ENCODE measurements at regions not wholly inside any gene's neighbourhood (a gene's known extent, or its start where the extent isn't known, plus 50 kb on each side); places are given as distances from the start of the nearest gene placed in this dataset.

DNA sequence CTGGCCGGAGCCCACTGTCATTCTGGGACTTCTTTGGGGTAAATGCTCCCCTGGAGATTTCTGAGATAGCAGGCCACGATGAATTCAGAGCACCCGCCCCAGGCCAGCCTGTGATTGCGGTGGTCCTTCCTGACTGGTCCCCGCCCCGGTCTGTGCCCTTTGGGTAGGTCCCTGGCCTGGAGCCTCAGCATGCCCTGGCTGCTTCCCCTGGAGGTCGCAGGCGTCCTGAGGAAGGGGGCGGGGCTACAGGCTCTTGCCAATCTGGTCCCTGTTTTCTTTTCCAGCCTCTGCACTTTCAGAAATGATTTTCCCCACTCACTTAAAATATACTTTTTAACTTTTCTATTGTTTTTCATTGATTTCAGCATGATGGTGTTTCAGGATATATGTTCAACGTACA, 250.2 kb upstream of the ATP10A start:
- Mint-ChIP-seq H3K4me3 (no peak overlapping the region), H3K9me3 (no peaks in the 10 kb centered on the region), H3K4me1 (no peaks in the 10 kb centered on the region), H3K27me3 (no peaks in the 10 kb centered on the region), H3K27ac (no peak overlapping the region), H3K36me3 (ENCODE audit: low read depth) (no peaks in the 10 kb centered on the region)
- DNase-seq, result no peak
- POLR2A ChIA-PET, result no interaction called here
- CTCF ChIA-PET, result no interaction called here

DNA sequence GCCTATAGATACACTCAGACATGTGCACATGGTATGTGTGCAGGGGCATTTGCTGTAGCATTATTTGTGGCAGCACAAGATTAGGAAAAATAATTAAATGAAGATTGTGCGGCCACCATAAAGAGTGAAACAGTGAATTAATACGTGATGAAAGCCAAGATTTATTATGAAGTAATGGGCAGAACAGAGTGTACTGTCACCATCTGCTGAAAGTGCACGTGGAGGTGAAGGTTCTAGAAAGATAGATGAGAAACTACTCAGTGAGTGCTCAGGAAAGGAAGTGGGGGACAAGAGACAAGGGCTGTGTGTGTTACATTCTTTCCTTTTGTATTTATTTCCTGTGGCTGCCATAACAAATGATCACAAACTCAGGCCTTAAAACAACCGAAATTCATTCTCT, 246.1 kb upstream of the ATP10A start:
- no peak overlapping the region for H3K27ac Mint-ChIP-seq
- ChIA-PET CTCF (no interaction called here), POLR2A (no interaction called here)
- H3K9me3 Mint-ChIP-seq, result no peaks in the 10 kb centered on the region
- H3K36me3 Mint-ChIP-seq (ENCODE audit: low read depth), result no peaks in the 10 kb centered on the region
- H3K27me3 Mint-ChIP-seq, result no peaks in the 10 kb centered on the region
- no peak for DNase-seq
- H3K4me1 Mint-ChIP-seq, result no peaks in the 10 kb centered on the region
- no peak overlapping the region for H3K4me3 Mint-ChIP-seq

DNA sequence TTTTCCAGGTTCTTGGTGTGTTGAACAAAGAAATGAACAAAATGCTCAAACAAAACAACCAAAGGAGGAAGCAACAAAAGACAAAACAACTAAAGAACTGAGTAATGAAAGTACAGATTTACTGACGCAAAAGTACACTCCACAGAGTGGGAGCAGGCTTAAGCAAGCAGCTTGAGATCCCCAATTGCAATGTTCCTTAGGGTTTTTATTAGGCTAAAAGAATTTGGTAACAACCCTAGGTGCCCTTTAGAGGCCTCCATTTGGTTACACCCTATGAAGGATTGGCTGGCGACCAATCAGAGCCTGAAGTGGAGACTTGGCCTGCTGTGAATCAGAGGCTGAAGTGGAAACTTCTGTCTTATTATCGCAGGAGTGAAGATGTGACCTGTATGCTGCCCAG, 243.4 kb upstream of the ATP10A start:
- no peak overlapping the region for H3K27ac Mint-ChIP-seq
- H3K4me1 Mint-ChIP-seq, result no peaks in the 10 kb centered on the region
- no peaks in the 10 kb centered on the region for H3K27me3 Mint-ChIP-seq
- no peaks in the 10 kb centered on the region for H3K9me3 Mint-ChIP-seq
- H3K36me3 Mint-ChIP-seq (ENCODE audit: low read depth), result no peaks in the 10 kb centered on the region
- no peak for DNase-seq
- ChIA-PET CTCF (no interaction called here), POLR2A (no interaction called here)
- H3K4me3 Mint-ChIP-seq, result no peak overlapping the region

DNA sequence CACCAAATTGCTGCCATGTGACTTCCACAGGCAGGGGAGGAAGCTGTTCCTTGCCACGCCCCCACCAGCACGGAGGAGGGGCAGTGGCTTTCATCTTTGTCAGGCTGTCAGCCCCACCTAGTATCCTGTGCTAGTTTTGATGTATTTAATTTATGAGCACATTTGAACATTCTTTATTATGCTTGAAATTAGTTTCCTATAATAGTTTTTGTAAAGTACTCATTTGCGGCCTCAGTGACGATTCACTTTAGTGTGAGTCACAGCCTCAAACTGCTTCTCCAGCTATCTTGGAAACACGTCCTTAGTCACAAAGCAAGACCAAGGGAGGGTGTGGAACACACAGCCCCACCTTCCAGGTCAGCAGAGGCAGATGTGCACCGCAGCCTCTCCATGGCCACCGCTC, 239.9 kb upstream of the ATP10A start:
- no peak overlapping the region for H3K27ac Mint-ChIP-seq

DNA sequence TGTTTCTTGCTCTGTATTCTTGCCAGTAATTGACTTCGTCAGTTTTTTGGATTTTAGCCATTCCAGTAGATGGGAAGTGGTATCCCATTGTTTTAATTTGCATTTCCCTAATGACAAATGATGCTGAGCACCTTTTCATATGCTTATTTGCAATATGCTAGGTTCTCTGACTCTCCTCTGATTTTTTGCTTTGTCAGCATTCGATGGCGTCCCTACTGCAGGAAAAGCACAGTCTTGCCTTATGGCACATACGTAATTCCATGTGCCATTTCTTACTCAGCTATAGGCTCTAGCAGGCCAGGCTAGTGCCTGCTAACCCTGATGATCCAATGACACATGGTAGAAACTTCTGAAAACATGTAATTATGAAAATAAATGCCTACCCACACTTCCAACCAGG, 239.2 kb upstream of the ATP10A start:
- DNase-seq, result no peak
- Mint-ChIP-seq H3K27me3 (no peaks in the 10 kb centered on the region), H3K4me3 (no peak overlapping the region), H3K9me3 (no peaks in the 10 kb centered on the region), H3K36me3 (ENCODE audit: low read depth) (no peaks in the 10 kb centered on the region), H3K27ac (no peak overlapping the region), H3K4me1 (no peaks in the 10 kb centered on the region)
- CTCF ChIA-PET, result no interaction called here
- POLR2A ChIA-PET, result no interaction called here

More for the DNA sequence above, 239.9 kb upstream of the ATP10A start:
- POLR2A ChIA-PET, result no interaction called here
- Mint-ChIP-seq H3K9me3 (no peaks in the 10 kb centered on the region), H3K36me3 (ENCODE audit: low read depth) (no peaks in the 10 kb centered on the region), H3K4me3 (no peak overlapping the region), H3K27me3 (no peaks in the 10 kb centered on the region), H3K4me1 (no peaks in the 10 kb centered on the region)
- no peak for DNase-seq
- CTCF ChIA-PET, result no interaction called here

DNA sequence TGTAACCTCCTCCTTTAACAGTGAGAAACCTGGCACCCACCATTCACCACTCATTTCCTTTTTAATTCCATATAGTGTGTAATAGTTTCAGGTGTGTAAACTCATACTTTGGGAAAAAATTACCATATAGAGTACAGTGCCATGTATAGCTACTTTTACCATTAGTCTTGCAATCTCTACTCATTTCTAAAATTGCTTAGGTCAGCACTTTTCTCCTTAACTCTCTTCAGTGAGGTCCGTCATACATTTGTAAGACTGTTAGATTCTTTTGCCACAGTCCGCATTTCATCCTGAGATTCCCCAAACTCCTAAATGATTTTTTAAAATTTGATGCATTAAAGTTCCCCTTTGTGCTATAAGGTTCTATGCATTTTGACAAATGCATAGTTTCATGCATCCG, 238.3 kb upstream of the ATP10A start:
- CTCF ChIA-PET, result no interaction called here
- no peaks in the 10 kb centered on the region for H3K36me3 Mint-ChIP-seq (ENCODE audit: low read depth)
- no peak overlapping the region for H3K27ac Mint-ChIP-seq
- H3K9me3 Mint-ChIP-seq, result no peaks in the 10 kb centered on the region
- POLR2A ChIA-PET, result no interaction called here
- no peak overlapping the region for H3K4me3 Mint-ChIP-seq
- no peak for DNase-seq
- no peaks in the 10 kb centered on the region for H3K4me1 Mint-ChIP-seq
- H3K27me3 Mint-ChIP-seq, result no peaks in the 10 kb centered on the region

DNA sequence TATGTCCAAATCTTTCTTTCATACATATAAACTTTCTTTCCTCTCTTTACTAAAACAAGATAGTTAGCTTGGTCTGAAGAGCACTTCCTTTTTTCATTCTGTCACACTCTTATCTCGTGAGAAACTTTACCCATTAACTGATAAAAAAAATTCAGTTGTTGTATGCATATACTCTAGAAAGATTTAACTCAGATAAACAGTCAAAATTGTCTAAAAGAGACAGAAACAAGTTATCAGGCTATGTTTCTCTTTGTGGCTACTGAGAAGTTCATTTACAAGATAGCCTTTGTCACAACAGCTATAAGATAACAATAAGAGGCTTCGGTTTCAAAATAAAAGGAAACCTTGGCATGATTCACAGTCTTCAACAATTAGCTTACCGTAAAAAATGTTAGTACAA, 235.7 kb upstream of the ATP10A start:
- ChIA-PET POLR2A (no interaction called here), CTCF (no interaction called here)
- H3K27ac Mint-ChIP-seq, result no peak overlapping the region
- no peaks in the 10 kb centered on the region for H3K4me1 Mint-ChIP-seq
- no peak overlapping the region for H3K4me3 Mint-ChIP-seq
- no peaks in the 10 kb centered on the region for H3K9me3 Mint-ChIP-seq
- no peaks in the 10 kb centered on the region for H3K36me3 Mint-ChIP-seq (ENCODE audit: low read depth)
- no peaks in the 10 kb centered on the region for H3K27me3 Mint-ChIP-seq
- no peak for DNase-seq

DNA sequence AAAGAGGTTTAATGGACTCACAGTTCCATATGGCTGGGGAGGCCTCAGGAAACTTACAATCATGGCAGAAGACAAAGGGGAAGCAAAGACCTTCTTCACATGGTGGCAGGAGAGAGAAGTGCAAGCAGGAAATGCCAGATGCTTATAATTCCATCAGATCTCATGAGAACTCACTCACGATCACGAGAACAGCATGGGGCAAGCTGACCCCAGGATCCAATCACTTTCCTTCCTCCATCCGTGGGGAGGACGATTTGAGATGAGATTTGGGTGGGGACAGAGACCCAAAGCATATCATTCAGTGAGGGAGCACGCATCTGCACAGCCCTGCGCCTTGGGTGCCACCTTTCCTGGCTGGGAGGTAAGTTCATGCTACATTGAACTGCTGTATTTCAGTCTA, 234.1 kb upstream of the ATP10A start:
- Mint-ChIP-seq H3K27me3 (peaks cover 2% of the 10 kb centered on the region), H3K4me3 (no peak overlapping the region), H3K9me3 (no peaks in the 10 kb centered on the region), H3K4me1 (no peaks in the 10 kb centered on the region), H3K36me3 (ENCODE audit: low read depth) (no peaks in the 10 kb centered on the region), H3K27ac (no peak overlapping the region)
- CTCF ChIA-PET, result no interaction called here
- no peak for DNase-seq
- POLR2A ChIA-PET, result no interaction called here

DNA sequence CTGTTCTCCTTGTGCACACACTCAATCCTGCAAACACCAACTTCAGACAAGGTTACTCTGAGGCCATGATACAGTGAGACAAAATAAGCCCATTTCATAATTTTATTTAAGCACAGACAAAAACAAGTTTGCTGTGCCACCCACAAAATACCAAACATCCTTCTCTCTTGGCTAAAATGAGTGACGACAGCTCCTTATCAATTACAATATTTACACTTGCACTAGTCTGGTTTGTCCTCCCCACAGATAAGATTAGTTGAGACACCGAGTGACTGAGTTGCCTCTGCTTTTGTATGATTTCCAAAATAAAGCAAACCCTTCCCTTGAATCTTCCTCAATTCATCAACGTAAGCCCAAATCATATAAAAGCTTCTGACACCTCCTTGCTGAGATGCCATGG, 233.5 kb upstream of the ATP10A start:
- no peak for DNase-seq
- Mint-ChIP-seq H3K4me1 (no peaks in the 10 kb centered on the region), H3K27ac (no peak overlapping the region), H3K4me3 (no peak overlapping the region), H3K9me3 (no peaks in the 10 kb centered on the region), H3K27me3 (peaks cover 2% of the 10 kb centered on the region), H3K36me3 (ENCODE audit: low read depth) (no peaks in the 10 kb centered on the region)
- CTCF ChIA-PET, result no interaction called here
- POLR2A ChIA-PET, result no interaction called here

DNA sequence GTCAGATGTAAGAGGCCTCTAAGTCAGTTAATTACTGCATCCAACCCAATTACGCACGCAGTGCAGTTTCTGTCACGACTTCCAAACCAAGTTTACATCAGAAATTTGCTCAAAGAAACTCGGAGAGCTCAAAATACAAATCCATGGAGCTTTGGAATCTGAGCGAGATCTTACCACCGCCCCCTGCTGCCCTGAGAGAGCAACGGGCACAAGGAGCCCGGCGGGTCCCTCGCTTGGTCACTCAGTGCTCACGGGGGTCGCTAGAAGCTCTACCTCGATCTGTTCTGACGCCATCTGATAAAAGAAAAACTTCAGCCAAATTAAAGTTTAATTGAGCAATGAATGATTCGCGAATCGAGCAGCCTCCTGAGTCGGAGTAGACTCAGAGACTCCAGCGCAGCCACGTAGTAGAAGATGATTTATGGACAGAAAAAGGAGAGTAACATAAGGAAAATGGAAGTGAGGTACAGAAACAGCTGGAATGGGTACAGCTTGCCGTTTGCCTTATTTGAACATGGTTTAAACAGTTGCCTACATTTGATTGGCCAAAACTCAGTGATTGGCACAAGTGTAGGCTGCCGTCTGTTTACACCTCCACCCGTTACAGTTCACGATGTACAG, 232.7 kb upstream of the ATP10A start:
- CTCF ChIA-PET, result no interaction called here
- H3K36me3 Mint-ChIP-seq (ENCODE audit: low read depth), result no peaks in the 10 kb centered on the region
- H3K4me1 Mint-ChIP-seq, result peaks cover 4% of the 10 kb centered on the region
- H3K4me3 Mint-ChIP-seq, result no peak overlapping the region
- H3K9me3 Mint-ChIP-seq, result no peaks in the 10 kb centered on the region
- no peak for DNase-seq
- POLR2A ChIA-PET, result no interaction called here
- H3K27me3 Mint-ChIP-seq, result peaks cover 5% of the 10 kb centered on the region
- H3K27ac Mint-ChIP-seq, result no peak overlapping the region

DNA sequence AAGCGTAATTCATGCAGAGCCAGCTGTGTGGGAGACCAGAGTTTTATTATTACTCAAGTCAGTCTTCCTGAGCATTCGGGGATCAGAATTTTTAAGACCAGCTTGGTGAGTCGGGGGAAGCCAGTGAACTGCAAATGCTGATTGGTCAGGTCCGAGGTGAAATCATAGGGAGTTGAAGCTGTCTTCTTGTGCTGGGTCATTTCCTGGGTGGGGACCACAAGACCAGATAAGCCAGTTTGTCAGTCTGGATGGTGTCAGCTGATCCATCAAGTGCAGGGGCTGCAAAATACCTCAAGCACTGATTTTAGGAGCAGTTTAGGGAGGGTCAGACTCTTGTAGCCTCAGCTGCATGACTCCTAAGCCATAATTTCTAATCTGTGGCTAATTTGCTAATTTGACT, 228.1 kb upstream of the ATP10A start:
- CTCF ChIA-PET, result no interaction called here
- H3K4me1 Mint-ChIP-seq, result peaks cover 4% of the 10 kb centered on the region
- POLR2A ChIA-PET, result no interaction called here
- no peak for DNase-seq
- H3K9me3 Mint-ChIP-seq, result no peaks in the 10 kb centered on the region
- no peak overlapping the region for H3K27ac Mint-ChIP-seq
- no peaks in the 10 kb centered on the region for H3K36me3 Mint-ChIP-seq (ENCODE audit: low read depth)
- H3K27me3 Mint-ChIP-seq, result peaks cover 5% of the 10 kb centered on the region
- H3K4me3 Mint-ChIP-seq, result no peak overlapping the region

DNA sequence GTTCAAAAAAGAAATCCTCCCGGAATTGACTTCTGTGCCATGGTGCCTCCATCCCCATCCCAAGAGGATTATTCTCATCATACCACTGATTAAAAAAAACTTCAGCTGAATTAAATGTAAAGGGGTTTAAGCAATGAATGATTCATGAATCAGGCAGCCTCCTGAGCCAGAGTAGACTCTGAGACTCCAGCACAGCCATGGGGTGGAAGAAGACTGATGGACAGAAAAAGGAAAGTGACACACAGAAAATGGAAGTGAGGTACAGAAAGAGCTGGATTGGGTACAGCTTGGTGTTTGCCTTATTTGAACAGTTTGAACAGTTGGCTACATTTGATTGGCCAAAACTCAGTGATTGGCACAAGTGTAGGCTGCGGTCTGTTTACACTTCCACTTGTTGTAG, 224.8 kb upstream of the ATP10A start:
- ChIA-PET POLR2A (no interaction called here), CTCF (no interaction called here)
- Mint-ChIP-seq H3K9me3 (no peaks in the 10 kb centered on the region), H3K36me3 (ENCODE audit: low read depth) (no peaks in the 10 kb centered on the region), H3K27me3 (peaks cover 5% of the 10 kb centered on the region), H3K4me3 (no peak overlapping the region), H3K27ac (no peak overlapping the region), H3K4me1 (peaks cover 9% of the 10 kb centered on the region)
- no peak for DNase-seq

DNA sequence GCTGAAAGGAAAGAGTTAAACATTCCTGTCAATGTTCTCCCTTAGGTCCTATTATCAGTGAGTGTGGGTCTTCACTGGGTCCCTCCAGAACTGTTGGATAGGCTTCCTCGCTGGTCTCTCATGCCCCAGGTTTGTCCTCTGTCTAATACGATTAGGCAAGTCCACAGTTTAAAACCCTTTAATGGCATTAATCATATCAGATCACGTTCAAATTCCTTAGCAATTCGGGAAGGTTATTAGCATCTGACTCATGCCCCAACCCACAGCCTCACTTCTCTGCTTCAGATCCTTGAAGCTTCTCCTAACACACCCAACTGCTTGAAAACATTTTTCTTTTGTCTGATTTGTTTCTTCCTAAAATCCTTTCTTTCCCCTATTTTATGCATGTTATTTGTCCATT, 224.3 kb upstream of the ATP10A start:
- Mint-ChIP-seq H3K4me3 (no peak overlapping the region), H3K9me3 (no peaks in the 10 kb centered on the region), H3K36me3 (ENCODE audit: low read depth) (no peaks in the 10 kb centered on the region), H3K27me3 (peaks cover 5% of the 10 kb centered on the region), H3K27ac (no peak overlapping the region), H3K4me1 (peaks cover 13% of the 10 kb centered on the region)
- no peak for DNase-seq
- ChIA-PET POLR2A (no interaction called here), CTCF (no interaction called here)

DNA sequence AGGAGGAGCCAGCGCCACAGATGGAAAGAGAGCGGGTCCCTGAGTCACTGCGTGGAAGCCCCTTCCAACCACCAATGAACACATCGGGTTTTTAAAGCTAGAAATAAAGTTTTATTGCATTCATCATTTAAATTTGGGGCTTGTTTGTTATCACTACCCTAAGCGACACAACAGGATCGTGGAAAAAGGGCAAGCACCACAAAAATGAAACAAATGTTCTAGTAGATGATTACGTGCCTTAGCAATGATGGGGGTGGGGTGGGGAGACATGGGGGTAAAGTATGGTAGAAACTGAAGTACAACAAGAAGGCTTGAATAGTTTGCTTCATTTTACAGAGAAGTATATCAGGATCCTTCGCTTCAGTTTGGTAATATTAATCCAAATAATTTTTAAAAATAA, 221.6 kb upstream of the ATP10A start:
- no peak overlapping the region for H3K27ac Mint-ChIP-seq
- no peak overlapping the region for H3K4me3 Mint-ChIP-seq
- peaks cover 3% of the 10 kb centered on the region for H3K36me3 Mint-ChIP-seq (ENCODE audit: low read depth)
- no peak for DNase-seq
- POLR2A ChIA-PET, result no interaction called here
- H3K27me3 Mint-ChIP-seq, result peaks cover 5% of the 10 kb centered on the region
- no peaks in the 10 kb centered on the region for H3K9me3 Mint-ChIP-seq
- peaks cover 17% of the 10 kb centered on the region for H3K4me1 Mint-ChIP-seq
- CTCF ChIA-PET, result no interaction called here

DNA sequence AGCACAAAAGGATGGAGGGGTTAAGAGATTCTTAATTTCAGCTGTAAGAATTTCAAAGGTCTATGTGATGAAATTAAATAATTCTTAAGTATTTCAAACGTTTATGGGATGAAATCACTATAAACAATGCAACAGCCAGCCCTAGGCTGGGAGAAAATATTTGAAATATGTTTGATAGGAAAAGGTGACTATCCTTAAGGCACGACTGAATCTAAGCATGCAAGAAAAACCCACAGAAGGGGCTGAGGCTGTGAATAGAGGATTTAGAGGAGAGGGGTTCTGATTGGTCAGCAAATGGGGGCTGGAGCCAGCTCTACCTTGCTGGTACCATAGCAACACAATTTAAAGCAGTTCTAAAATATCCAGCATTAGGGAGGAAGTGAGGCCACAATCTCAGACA, 220.8 kb upstream of the ATP10A start:
- CTCF ChIA-PET, result no interaction called here

More for the DNA sequence above, 220.8 kb upstream of the ATP10A start:
- POLR2A ChIA-PET, result interaction anchor here (1.0 kb wide), 1 partner anchor 10 kb away, joined by 4 read pairs; no protein-coding TSS in a partner anchor
- Mint-ChIP-seq H3K4me1 (peaks cover 17% of the 10 kb centered on the region), H3K36me3 (ENCODE audit: low read depth) (peaks cover 3% of the 10 kb centered on the region), H3K27me3 (peaks cover 5% of the 10 kb centered on the region), H3K27ac (no peak overlapping the region), H3K4me3 (no peak overlapping the region), H3K9me3 (no peaks in the 10 kb centered on the region)
- DNase-seq, result no peak

Data from activated CD4-positive, alpha-beta memory T cell treated with anti-CD3 and anti-CD28 coated beads, Interleukin-2, amount 10 ng/mL, durations not matched to agents 7 days and 5 days (primary cell).